NT2/D1 (cell line): ENCODE measurements at regions not wholly inside any gene's neighbourhood (a gene's known extent, or its start where the extent isn't known, plus 50 kb on each side); places are given as distances from the start of the nearest gene placed in this dataset.

ENCODE experiments used
- DNase-seq: peaks from one replicate; pipeline ENCODE4 v3.0.0-alpha.2; 2011; ENCODE audit warnings: low read depth, low spot score
- H3K27me3 ChIP-seq: 2 replicates; pipeline ENCODE4 v1.6.0; 2011; ENCODE audit warnings: mild to moderate bottlenecking; ENCODE audit not compliant: insufficient read length, insufficient read depth
- H3K36me3 ChIP-seq: 2 replicates; pipeline ENCODE4 v1.6.1; 2011; ENCODE audit warnings: mild to moderate bottlenecking, low read length, mixed read lengths; ENCODE audit not compliant: insufficient read depth, insufficient read length
- H3K4me1 ChIP-seq: 2 replicates; pipeline ENCODE4 v1.5.1; 2011; ENCODE audit not compliant: insufficient read depth, insufficient read length
- H3K4me3 ChIP-seq: 2 replicates; pipeline ENCODE4 v1.5.1; 2011; ENCODE audit warnings: low read depth; ENCODE audit not compliant: insufficient read length
- H3K9ac ChIP-seq: 2 replicates; pipeline ENCODE4 v1.6.0; 2011; ENCODE audit warnings: low read depth; ENCODE audit not compliant: insufficient read length
- H3K9me3 ChIP-seq: 2 replicates; pipeline ENCODE4 v1.5.1; 2011; ENCODE audit warnings: mild to moderate bottlenecking, low read length; ENCODE audit not compliant: insufficient read depth
- SUZ12 ChIP-seq: IDR thresholded peaks from 2 replicates; pipeline ENCODE4 v1.6.1; 2011; ENCODE audit not compliant: insufficient read length, insufficient read depth; ENCODE audit errors: extremely low read depth
- YY1 ChIP-seq: IDR thresholded peaks from 2 replicates; pipeline ENCODE4 v1.6.1; 2011; ENCODE audit not compliant: insufficient read length, insufficient read depth
- ZNF274 ChIP-seq: IDR thresholded peaks from 2 replicates; pipeline ENCODE4 v1.6.1; 2011; ENCODE audit warnings: mild to moderate bottlenecking, low read depth, low read length

DNA sequence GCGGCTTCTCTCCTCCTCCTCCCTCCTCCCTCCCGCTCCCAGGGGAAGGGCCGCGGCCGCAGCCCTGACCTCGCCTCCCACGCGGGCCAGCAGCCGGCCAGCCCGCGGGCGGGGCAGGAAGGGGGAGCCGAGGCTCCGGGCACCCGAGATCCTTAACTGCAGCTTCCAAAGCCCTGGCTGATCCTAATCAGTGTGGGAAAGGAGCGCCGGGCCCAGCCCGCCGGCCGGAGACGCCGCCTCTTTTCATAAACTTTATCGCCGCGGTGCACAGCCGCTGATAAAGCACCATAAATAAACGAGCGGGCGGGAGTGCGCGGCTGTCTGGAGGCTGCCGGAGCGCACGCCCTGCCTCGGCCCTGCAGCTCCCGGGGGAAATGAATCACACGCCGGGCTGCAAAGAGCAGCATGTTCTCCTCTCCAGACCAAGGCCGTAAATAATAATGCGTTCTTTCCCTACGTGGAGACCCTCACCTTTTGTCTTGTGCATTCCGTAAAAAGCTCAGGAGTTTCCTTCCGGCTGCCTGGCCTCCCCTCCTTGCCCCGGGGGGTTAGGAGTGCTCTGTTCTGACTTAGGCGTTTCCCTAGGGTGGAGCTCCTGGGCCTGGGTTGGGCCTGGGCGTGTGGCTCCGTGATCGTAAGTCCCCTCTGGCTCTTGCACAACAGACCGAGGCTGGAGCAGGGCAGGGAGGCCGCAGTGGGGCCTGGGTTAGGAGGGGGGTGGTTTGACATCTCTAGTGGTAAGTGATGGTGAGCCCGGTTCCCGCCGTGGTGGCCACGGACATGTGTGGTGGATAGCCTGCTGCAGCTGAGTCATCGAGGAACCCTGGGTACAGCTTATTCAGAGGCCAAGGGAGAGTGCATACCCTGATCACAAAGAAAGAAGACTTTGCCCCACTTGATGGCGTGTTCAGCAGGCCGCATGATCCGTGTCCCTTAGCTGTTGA is 132.6 kb upstream of the HES1 start:
- Histone ChIP-seq H3K9me3 (no peaks in the 10 kb centered on the region), H3K36me3 (no peaks in the 10 kb centered on the region), H3K4me1 (no peaks in the 10 kb centered on the region), H3K9ac (peak overlapping the region; percentile 72), H3K27me3 (peaks cover 16% of the 10 kb centered on the region), H3K4me3 (peak overlapping the region; percentile 41)
- DNase-seq, result peak; percentile 65
- TF ChIP-seq ZNF274, result no peak
- no peak for TF ChIP-seq SUZ12
- no peak for TF ChIP-seq YY1

DNA sequence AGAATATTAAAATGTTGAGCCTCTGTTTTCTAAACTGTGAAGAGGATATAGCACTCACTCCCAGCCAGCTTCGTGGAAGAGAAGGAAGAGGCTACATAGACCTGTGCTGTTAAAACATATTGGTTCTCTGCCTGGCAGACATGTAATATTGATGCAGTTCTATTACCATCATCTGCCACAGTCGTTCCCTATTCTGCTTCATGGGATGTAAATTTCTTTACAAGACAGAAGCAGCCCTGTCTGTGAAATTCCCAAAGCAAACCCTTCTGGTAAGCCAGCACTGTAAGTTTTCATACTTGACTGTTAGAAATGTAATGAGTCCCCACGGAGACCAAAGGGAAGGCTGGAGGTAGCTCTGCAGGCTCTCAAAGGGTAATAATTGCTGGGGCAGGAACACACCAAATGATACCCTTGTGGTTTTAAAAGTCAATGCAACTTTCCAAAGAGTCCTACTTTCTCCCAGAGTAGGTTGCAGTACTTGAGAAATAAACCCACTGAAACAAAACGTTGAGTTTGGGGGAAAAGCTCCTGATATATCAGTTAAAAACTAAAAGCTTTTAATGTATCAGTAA is 129.9 kb upstream of the HES1 start:
- no peak for TF ChIP-seq YY1
- no peak for TF ChIP-seq ZNF274
- no peak for TF ChIP-seq SUZ12
- no peak overlapping the region for H3K4me3 ChIP-seq
- peaks cover 16% of the 10 kb centered on the region for H3K27me3 ChIP-seq
- H3K9ac ChIP-seq, result no peak overlapping the region
- no peaks in the 10 kb centered on the region for H3K4me1 ChIP-seq
- DNase-seq, result no peak
- no peaks in the 10 kb centered on the region for H3K9me3 ChIP-seq
- no peaks in the 10 kb centered on the region for H3K36me3 ChIP-seq

DNA sequence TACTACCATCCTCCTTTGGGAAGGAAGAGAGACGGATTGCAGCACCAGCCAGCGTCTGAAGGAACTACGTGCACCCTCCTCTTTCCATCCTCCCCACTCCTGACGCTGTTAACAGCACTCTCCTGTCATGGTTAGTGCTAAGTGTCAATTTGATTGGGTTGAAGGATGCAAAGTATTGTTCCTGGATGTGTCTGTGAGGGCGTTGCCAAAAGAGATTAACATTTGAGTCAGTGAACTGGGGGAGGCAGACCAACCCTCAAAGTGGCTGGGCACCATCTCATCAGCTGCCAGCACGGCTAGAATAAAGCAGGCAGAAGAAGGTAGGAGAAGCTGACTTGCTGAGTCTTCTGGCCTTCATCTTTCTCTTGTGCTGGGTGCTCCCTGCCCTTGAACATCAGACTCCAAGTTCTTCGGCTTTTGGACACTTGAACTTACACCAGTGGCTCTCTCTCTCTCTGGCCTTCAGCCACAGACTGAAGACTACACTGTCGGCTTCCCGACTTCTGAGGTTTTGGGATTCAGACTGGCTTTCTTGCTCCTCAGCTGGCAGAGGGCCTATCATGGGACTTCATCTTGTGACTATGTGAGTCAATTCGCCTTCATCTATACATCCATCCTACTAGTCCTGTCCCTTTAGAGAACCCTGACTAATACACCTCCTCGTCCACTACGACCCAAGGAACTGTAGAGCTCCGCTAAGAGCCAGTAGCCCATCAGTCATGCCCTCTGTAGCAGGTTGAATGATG is 128.2 kb upstream of the HES1 start:
- Histone ChIP-seq H3K4me1 (no peaks in the 10 kb centered on the region), H3K9me3 (no peaks in the 10 kb centered on the region), H3K36me3 (no peaks in the 10 kb centered on the region), H3K27me3 (peaks cover 16% of the 10 kb centered on the region), H3K4me3 (no peak overlapping the region), H3K9ac (no peak overlapping the region)
- TF ChIP-seq SUZ12, result no peak
- no peak for TF ChIP-seq YY1
- no peak for TF ChIP-seq ZNF274
- no peak for DNase-seq

DNA sequence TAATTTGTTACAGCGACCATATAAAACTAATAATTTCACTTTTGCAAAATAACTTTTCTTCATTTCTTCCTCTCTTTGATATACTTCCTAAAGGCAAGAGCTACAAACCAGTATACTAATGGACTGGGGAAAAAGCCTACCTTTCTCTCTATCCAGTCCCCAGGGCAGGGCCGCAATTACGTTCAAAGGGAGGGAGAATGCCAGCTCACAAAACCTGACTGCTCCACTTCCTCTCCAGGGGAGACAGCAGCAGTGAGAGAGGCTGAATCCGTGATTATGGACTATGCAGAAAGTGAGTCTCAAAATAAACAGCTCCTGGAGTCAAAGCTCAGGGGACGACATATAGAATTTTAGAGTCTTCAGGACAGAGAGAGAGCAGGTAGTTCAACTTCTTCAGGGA is 126.9 kb upstream of the HES1 start:
- Histone ChIP-seq H3K4me3 (no peak overlapping the region), H3K4me1 (no peaks in the 10 kb centered on the region), H3K9me3 (no peaks in the 10 kb centered on the region), H3K36me3 (no peaks in the 10 kb centered on the region), H3K27me3 (peaks cover 16% of the 10 kb centered on the region), H3K9ac (no peak overlapping the region)
- no peak for DNase-seq
- TF ChIP-seq ZNF274, result no peak
- no peak for TF ChIP-seq YY1
- no peak for TF ChIP-seq SUZ12

DNA sequence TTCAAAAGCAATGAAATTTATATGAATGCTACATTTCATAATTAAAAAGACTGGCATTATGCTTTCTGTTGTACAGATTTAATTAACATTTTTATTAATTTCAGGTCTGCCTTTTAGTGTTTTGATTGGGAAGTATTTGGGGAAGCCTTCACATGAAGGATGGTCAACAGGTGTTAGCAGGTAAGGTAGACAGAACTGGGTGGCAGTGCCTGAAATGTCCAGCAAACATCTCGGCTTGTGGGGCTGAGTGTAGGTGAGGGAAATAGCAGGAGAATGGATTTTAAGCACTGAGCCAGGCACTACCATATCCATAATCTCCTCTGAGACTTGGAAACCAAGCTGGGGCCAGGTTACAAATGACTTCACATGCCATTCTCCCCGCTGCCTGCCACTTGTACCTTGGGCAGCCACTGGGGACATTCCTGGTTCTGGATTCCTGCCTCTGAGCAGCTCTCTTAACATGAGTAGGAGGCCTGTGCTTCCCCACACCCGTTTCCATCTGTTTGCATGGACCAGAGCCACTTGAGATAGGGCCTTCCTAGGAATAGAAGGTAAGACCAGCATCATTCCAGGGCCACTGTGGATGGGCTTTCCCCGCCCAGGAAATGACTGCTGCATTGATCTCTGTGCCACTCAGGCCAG is 125.9 kb upstream of the HES1 start:
- no peak overlapping the region for H3K4me3 ChIP-seq
- TF ChIP-seq ZNF274, result no peak
- TF ChIP-seq SUZ12, result no peak
- TF ChIP-seq YY1, result no peak
- H3K27me3 ChIP-seq, result peaks cover 12% of the 10 kb centered on the region
- H3K9ac ChIP-seq, result no peak overlapping the region
- DNase-seq, result no peak
- no peaks in the 10 kb centered on the region for H3K36me3 ChIP-seq
- H3K4me1 ChIP-seq, result no peaks in the 10 kb centered on the region
- H3K9me3 ChIP-seq, result no peaks in the 10 kb centered on the region

DNA sequence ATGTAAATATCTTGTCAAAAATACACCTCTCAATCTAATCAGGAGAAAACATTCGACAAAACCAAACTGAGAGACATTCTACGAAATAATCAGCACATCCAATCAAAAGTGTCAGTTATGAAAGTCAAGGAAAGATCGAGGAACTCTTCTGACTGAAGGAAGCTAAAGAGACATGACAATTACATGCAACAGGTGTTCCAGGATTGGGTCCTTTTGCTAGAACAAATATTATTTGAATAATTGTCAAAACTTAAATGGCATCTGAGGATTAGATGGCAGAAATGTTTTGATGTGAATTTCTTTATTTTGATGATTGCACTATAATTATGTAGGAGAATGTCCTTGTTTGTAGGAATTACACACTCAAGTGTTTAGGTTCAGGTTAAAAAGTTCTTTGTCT is 124.1 kb upstream of the HES1 start:
- TF ChIP-seq YY1, result no peak
- no peak for TF ChIP-seq ZNF274
- no peak for TF ChIP-seq SUZ12
- H3K4me3 ChIP-seq, result no peak overlapping the region
- H3K36me3 ChIP-seq, result no peaks in the 10 kb centered on the region
- no peaks in the 10 kb centered on the region for H3K4me1 ChIP-seq
- H3K9me3 ChIP-seq, result no peaks in the 10 kb centered on the region
- H3K27me3 ChIP-seq, result peaks cover 12% of the 10 kb centered on the region
- H3K9ac ChIP-seq, result no peak overlapping the region
- DNase-seq, result no peak
